ENCODE measurements at regions not wholly inside any gene's neighbourhood (a gene's known extent, or its start where the extent isn't known, plus 50 kb on each side); places are given as distances from the start of the nearest gene placed in this dataset.
"Not testable (repeated sequence)": the region's sequence is repeated elsewhere in the genome, so short reads cannot be mapped to it uniquely, and the experiment has no call there.

DNA sequence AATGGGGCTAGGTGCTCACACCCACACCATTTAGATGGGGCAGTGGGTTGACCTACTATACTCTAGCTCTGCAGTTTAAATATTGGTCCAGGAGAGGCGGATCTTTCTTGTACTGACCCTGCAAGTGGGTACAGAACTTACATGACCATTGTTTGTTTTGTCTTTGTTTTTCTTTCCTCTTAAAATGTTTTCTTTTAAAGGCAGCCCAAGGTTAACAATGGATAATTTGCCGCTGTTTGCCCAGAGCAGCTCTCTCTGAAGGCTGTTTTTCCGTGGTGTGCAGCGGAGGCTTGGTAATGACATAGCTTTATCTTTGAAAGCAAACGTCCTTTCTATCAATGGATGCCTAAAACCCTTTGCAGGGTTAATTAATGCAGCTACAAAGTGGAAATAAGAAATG lies 133.3 kb upstream of the MEX3C start:
- DNase-seq: no peak

DNA sequence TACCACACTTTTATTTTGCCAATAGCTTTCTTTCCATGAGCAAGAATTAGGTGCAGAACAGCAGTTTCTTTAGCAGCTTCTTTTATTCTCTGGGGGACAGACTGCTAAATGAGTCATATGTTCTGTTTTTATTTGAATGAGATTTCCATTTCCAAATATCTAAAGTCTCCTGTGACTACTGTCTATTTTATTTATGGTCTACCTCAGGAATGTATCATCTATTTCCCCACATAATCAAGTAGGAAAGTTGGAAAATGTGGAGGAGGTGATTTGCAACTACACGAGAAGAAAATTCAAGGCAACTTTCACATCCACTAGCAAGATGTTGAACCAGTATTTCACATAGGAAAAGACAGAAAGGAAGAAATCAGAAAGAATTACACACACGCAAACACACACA lies 139.9 kb upstream of the MEX3C start:
- no peak for DNase-seq

DNA sequence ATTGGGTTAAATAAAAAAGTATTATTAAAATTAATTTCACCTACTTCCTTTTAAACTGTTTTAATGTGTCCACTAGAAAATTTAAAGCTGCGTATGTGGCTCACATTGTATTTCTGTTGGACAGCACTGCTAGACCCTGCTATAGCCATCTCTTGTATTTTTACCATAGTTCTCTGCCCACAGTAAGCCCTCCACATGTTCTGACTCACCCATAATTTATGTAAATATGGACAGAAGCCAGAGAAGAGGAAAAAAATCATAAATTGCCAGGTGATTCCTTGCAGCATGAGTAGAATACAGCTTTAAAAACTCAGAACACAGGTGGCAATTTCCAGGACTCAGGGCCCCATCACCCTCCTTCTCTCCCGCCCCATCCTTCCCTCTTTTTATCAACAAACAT lies 142.4 kb upstream of the MEX3C start:
- no peak for DNase-seq

DNA sequence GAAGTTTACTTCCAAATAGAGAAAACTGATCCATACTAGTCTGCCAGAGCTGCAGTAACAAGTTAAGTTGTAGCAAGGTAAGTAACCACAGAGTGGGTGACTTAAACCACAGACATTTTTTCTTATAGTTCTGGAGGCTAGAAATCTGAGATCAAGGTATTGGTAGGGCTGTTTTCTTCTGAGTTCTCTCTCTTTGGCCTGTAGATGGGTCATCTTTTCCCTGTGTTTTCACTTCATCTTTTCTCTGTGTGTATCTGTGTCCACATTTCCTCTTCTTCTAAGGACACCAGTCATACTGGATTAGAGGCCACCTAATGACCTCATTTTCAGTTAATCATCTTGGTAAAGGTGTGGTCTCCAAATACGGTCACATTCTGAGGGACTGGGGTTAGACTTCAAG lies 142.9 kb upstream of the MEX3C start:
- DNase-seq: no peak

DNA sequence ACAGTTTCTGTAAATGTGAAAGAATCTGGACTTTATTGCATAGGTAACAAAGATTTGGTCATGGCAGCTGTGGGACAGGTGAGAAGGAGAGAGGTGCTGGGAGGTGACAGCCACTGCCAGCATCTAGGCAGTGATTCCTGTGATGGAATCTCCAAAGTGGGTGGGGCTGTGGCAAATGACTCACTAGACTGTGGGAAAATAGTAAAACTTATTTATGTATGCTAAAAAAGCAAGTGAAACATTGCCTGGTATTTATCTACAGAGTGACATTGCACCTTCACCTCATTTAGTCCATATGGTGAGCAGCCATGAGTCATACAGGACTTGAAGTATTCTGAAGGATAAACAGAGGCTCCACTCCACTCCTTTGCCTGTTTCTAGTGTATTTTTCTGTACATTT lies 145.3 kb upstream of the MEX3C start:
- no peak for DNase-seq

DNA sequence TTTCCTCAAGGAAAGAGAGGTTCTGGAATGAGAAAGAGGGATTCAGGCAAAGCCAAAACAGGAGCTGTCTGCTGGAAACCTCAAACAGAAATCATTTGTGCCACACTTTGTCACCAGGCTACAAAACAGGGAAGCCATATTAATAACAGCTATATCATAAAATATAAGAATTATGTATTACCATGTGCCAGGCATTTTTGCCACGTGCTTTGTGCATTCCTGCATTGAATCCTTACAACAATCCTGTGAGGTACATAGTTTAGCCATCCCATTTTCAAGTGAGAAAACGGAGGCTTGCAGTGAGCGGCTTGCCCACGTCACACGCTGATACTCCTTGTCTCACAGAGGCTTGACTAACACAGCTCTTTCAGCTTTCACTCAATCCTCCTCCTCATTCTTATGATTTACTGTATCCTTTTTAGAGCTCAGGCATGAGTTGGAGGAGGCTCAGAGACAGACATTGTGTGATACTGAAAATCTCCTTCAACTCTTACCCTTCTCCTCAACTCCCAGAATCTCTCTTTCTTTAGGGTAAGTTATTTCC lies 148.4 kb upstream of the MEX3C start:
- DNase-seq: no peak

DNA sequence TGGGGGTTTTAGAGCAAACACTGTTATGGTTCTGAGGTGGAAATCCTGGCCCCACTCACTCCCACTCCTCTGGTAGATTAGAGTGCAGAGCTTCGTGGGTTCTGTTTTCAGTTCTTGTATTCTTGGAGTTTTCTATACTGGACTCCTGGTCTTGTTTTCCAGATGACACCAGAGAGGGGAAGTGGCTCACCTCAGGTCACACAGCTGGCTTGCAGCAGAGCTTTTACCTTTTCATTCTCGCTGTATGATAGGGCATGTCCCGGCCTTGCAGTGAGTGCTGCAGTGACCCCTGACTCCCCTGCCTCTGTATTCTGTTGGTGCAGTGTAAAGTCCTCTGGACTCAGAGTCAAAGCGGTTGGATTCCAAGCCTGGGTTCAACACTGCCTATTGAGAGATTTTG lies 148.9 kb upstream of the MEX3C start:
- DNase-seq: no peak

DNA sequence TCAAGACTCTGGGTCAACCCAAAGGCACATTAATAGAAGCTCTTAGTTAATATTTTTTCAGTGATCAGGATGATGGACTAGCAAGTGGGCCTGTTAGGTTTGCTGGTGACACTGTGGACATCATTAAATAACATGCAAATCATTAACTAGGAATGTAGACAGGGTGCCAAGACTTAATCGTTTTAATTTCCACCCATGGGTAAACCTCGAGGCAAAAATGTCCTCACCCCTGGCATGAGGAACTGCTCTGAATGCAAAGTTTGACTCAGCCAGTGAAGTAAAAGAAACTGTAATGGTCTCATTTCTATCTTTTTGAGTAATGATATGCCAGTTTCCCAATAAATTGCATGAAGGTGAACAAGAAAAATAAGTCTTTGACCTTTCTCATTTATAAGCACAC lies 152.6 kb upstream of the MEX3C start:
- no peak for DNase-seq

DNA sequence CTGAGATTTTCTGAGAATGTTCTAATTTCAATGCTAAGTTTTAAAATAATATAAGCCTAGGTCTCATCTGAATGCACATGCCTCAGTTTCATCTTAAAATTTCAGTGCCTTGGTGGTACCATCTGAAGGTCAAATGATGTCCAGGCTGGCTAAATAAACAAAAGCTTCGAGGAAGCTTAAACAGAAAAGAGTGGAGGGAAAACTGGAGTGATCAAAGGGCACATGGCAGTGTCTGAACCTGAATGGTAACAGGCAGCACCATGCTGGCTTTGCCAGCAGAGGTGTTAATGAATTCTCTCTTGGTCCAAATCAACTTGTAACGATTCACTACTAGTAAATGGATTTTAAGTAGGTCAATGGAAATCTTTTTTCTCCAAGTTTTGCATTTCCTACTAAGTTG lies 158.4 kb upstream of the MEX3C start:
- no peak for DNase-seq

DNA sequence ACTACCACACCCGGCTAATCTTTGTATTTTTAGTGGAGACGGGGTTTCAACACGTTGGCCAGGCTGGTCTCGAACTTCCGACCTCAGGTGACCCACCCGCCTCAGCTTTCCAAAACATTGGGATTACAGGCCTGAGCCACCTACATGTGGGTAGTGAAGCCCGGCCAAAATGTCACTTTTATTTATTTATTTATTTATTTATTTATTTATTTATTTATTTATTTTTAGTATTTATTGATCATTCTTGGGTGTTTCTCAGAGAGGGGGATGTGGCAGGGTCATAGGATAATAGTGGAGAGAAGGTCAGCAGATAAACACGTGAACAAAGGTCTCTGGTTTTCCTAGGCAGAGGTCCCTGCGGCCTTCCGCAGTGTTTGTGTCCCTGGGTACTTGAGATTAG lies 162.8 kb upstream of the MEX3C start:
- not testable (repeated sequence) for DNase-seq

DNA sequence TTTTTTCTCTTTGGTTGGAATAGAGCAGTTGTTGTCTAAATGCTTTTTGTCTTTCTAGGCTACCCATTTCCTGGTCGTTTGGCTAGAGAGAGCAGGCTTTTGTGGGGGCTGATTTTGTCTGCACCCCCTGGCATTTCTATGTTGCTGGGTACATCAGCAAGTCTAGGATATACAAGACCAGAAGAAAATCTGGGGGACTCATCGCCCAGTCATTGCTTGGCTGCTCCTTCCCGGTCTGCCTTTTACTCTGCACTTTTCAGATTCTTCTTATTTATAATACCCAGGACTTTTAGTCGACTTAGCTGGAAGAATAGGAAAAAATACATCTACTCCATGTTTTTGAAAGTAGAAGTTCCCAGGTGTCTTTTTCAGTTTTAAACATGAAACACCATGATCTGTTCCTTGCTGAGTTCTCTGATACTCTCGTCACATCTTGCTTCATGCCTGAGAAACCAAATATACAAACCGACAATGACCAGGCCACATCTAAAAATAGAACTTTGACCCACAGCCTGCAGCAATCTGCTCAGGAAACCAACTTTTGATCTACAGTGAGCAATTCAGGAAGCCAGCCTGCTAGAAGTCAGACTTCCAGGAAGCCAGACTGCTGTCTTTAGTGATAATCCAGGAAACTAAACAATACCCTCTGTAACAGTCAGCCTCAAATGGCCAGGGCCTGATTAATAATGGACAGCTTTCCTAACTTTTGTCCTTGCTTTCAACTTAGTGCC lies 163.8 kb upstream of the MEX3C start:
- no peak for DNase-seq

DNA sequence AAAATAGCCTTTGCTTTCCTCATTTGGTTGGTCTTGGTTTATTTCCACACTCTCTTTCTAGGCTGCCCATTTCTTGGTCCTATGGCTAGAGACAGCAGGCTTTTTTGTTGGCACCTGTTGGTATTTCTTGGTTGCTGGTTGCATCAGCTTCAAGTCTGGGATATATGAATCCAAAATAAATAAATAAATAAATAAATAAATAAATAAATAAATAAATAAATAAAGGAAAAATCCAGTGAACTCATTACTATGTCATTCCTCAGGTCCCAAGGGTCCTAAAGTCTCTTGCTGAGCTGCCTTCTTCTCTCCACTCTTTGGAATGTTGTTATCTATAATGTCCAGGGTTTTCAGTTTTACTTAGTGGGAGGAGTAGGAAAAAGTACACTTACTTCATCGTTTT lies 165.9 kb upstream of the MEX3C start:
- no peak for DNase-seq

DNA sequence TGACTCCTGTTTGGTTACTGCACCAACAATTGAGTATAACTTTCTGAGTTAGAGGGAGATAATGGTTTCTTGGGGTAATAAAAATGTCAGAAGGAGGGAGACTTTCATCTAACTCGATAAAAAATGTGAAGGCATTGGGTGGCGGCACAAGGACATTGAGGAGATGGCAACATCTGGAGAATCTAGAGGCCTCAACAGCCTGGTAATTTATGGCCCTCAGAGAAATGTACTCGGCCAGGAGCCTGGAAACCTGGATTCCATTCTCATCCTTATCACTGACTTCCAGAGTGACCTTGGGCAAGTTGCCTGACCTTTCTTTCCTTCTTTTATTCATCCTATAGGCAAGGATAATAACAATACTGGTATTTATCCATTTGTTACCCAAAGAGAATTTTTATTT lies 173.5 kb upstream of the MEX3C start:
- no peak for DNase-seq

DNA sequence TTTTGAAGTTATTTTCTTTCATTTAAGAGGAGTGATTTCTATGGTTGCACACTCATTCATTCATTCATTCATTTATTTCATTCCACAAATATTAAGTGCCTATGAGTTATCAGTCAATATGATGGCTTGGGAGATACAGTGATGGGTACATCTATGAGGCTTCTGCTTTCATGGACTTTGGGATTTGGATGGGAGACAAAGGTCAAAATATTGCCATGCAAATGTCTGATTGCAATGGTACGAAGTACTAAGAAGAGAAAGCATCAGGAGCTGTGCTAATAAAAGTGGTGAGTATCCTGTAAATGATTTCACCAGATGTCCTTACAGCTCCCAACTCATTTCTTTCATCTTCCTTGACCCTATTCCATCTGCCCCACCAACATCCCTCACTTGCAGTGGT lies 174.4 kb upstream of the MEX3C start:
- no peak for DNase-seq

DNA sequence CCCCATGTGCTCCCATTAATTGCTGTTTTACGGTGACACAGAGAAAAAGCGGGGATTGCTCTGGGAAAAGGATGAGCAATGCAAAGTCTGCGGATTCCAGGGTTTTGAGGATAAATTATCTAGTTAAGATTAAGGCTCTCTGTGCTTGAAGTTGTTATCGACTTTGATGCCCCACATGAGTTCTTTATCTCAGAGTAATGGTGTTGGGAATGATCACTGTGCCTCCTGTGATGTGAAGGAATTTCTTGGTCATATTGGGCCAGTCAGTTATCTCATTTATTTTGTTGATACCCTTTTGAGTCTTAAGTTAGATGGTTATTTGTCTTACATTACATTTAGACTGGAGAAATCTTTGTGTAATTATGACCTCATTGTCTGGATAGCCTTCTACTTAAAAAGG lies 184.6 kb upstream of the MEX3C start:
- no peak for DNase-seq

DNA sequence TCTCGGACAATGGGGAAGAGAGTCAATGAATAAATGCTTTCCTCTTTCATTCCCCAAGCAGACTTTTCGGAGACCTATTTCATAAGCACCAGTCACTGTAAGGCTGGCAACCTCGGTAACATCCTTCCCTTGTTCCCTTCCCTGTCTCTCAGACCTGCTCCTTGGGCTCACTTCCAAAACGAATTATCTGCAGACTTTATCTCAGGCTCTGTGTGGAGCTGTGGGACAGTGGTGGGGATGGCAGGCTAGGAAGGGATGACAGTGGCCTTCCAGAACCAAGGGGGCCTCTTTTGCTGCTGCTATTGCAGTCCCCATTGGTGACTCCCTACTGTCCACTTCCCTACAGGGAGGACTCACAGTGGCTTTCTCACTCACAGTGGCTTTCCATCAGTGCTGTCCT lies 185.6 kb upstream of the MEX3C start:
- no peak for DNase-seq

DNA sequence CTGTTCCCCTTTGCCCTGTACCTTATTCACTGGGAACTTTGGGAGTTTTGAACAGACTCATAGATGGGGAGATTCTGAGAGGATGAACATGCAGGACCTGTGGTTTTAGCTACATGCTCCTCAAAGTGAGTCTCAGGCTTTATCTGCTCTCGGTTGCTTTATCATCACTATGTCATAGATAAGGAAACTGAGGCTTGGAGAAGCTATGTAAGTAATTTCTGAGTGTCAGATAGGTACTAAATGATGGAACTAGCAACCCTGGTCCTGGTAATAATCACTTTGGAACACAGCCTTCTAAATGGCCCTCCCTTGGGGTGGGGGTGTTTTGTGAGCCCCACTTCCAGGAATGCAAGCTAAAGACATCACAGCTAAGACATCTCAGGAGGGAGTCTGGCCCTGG lies 186.2 kb upstream of the MEX3C start:
- DNase-seq: no peak

DNA sequence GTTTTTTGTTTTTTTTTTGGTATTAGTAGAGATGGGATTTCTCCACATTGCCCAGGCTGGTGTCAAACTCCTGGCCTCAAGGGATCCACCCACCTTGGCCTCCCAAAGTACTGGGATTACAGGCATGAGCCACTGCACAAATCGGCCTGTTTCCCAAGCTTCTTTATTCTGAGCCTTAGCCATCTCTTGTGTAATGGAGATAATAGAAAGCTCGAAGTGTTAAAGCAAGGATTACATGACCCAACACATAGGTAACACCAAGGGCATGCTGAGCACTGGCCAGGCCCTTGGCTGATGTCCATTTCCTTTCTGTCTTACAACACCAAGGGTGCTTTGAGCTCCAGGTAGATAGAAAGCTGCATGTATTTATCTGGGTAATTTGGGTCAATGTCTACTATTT lies 187.8 kb upstream of the MEX3C start:
- no peak for DNase-seq

DNA sequence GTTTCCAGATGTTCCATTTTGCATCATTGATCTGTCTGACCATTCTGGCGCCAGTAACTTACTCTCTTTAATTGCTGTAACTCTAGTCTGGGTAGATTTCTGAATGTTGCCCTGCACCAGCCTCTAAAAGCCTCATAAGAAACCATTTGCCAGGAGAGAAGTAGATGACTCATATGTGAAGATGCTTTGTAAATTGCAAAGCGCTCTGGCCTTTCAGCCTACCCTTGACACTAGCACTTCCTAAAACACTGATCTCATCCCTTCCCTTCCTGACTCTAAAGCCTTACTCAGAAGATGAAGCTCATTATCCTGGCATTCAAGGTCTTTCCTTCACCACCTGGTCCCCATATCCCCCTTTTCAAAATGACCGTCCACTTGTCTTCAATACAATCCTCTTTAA lies 193.2 kb upstream of the MEX3C start:
- no peak for DNase-seq

DNA sequence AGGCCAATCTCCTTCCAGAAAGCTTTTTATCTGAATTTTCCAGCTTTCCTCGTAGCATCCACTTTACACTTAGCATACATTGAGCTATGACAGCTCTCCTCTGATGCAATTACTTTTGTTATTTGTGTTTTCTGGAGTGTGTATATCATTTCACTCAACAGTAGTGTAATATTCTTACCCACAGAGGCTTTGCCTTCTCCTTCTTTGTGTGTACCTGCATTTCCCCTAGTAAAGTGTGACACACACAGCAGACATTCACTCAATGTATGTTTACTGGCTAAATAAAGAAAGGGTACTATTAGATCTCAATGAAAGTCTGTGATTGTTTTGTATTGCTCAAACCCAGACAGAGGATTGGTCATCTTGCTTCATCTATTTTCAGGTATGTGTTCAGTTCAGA lies 193.7 kb upstream of the MEX3C start:
- no peak for DNase-seq

DNA sequence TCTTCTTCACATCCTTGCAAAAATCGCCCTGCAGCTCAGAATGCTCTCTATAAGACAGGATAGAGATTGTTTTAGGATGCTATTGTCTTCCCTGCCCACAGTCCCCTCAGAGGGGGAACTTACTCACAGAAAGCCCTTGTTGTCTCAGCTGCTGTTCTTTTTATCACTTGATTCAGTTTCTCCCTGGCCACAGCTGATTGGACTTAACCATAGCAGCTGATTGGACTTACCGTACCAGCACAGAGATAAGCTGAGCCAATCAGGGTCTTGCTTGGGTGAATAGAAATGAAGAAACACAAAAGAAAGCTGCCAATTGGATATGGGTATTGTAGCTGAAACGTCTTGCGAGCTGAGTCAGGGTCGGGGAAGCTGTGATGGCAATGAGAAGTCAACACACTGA lies 194.2 kb upstream of the MEX3C start:
- no peak for DNase-seq

DNA sequence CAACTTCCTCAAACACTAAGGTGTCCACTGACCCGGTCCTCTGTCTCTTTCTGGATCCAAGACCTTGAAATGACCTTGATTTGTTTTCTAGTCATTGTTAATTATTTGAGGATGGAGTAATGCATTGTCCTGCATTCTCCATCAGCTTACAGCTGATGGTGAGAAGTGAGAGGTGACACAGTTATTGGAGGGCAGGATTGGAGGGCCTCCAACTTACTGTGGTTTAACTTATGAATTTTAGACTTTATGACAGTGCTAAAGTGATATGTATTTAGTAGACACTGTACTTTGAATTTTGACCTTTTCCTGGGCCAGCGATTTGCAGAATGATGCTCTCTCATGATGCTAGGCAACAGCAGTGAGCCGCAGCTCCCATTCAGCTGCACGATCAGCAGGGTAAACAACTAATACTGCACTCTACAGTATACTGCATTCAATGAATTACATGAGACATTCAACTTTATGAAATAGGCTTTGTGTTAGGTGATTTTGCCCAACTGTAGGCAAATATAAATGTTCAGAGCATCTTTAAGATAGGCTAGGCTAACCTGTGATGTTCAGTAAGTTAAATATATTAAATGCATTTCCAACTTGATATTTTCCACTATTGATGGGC lies 200.0 kb upstream of the MEX3C start:
- no peak for DNase-seq

DNA sequence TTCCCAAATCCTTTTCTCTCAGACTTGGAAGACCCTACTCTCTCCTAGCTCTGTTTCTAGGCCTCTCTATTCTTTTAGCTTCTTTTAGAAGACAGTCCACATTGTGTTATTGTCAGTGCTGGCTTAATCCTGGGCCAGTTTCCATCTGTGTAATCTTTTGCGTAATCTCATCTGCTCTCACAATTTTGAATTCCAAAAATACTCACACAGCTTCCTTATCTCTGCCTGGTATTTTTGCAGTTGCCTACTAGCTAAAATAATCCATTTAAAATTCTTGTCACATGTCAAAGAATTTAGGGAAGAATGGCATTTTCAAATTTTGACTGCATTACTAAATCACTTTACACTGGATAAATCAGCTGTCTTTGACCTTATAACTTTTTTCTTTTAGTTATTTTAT lies 200.6 kb upstream of the MEX3C start:
- DNase-seq: no peak

DNA sequence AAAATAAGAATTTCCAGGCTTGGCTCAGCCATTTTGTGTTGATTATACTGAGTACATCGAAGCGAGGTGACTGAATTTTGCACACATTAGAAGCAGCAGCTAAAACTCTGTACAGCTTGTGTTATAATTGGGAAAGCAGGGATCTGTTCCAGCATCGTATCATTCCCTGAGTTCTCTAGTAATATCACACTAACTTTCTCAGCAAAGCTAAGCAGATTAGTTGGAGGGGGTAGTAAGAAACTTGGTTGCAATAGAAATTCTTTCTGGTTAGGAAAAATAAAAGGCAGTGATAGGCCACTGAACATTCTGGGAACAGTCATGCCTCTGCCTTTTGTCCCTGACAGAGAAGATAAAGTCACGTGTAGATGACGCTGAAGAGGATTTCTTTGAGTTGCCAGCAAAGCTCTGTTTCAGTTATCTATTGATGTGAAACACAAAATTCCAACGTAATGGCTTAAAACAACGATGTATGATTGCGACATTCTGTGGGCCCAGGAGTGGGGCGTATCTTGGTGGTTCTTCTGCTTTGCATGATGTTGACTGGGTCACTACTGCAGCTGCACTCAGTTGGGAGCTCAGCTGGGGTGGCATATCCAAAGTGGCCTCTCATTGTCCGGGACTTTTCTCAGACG lies 202.1 kb upstream of the MEX3C start:
- DNase-seq: no peak

DNA sequence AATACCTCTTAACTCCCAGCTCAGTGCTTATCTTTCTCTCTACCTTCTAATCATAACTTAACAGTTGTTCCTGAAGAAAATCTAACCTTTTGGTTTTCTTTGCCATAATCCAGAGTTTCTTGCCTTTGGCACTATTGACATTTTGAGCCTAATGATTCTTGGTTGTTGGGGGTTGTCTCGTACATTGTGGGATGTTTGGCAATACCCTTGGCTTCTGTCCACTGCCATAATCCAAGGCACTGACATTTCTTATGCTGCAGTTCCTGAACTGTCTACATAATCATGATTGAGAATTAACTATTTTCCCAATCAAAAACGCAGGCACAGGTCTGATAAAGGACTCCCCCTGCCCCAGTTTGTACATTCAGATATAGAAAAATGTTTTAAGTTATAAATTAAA lies 203.2 kb upstream of the MEX3C start:
- no peak for DNase-seq
